Kidney (tissue), 13 donors: ENCODE measurements at regions not wholly inside any gene's neighbourhood (a gene's known extent, or its start where the extent isn't known, plus 50 kb on each side); places are given as distances from the start of the nearest gene placed in this dataset.

ENCODE experiments used
- DNase-seq, 5 donors: peaks; one replicate each; pipeline ENCODE4 v3.0.0-alpha.2; 2013 to 2020
- FAIRE-seq: peaks from 2 replicates; lab custom pipeline; 2012; peaks lifted over from hg19 to GRCh38; lab: Jason Lieb, UNC
- H3K27ac ChIP-seq, 2 donors: one replicate each; pipeline ENCODE4 v1.7.0; 2013; ENCODE audit warnings: low read depth in 2 of 2, low read length in 2 of 2, inconsistent platforms in 1 of 2
- H3K27me3 ChIP-seq: one replicate; pipeline ENCODE4 v1.7.1; 2013; ENCODE audit warnings: low read length, inconsistent platforms; ENCODE audit not compliant: control insufficient read depth, insufficient read depth
- H3K36me3 ChIP-seq, 3 donors: one replicate each; pipeline versions ENCODE4 v1.7.0 to v1.7.1; 2013; ENCODE audit warnings: low read length in 3 of 3, control low read depth in 1 of 3, inconsistent platforms in 1 of 3; ENCODE audit not compliant: insufficient read depth in 3 of 3, control insufficient read depth in 2 of 3
- H3K4me1 ChIP-seq, 3 donors: one replicate each; pipeline versions ENCODE4 v1.7.0 to v1.7.1; 2013; ENCODE audit warnings: low read length in 3 of 3, inconsistent platforms in 1 of 3, low read depth in 1 of 3; ENCODE audit not compliant: control insufficient read depth in 2 of 3, insufficient read depth in 2 of 3
- H3K4me3 ChIP-seq, 3 donors: one replicate each; pipeline versions ENCODE4 v1.7.0 to v1.8.1; 2013; ENCODE audit warnings: low read length in 3 of 3, control low read depth in 1 of 3, inconsistent platforms in 1 of 3
- H3K9ac ChIP-seq, 3 donors: one replicate each; pipeline versions ENCODE4 v1.7.0 to v1.7.1; 2013; ENCODE audit warnings: low read length in 3 of 3, control low read depth in 1 of 3, inconsistent platforms in 1 of 3
- H3K9me3 ChIP-seq, 3 donors: one replicate each; pipeline versions ENCODE4 v1.7.0 to v1.7.1; 2013; ENCODE audit warnings: low read length in 3 of 3, control low read depth in 1 of 3, inconsistent platforms in 1 of 3; ENCODE audit not compliant: control insufficient read depth in 2 of 3, insufficient read depth in 1 of 3
- CTCF ChIP-seq: IDR thresholded peaks from 3 replicates; pipeline ENCODE4 v1.5.1; 2012; ENCODE audit warnings: mild to moderate bottlenecking, moderate library complexity, borderline replicate concordance; ENCODE audit not compliant: insufficient read depth; ENCODE audit errors: extremely low read depth
- intact Hi-C: fragments of 100-400 bp; cut with DNase I; formaldehyde crosslinking; loops from one replicate; pipeline ENCODE4 v1.11.1; 2022
- donor health status: control.
- donor health status: control.
- donor health status: control.
- donor health status: control.
- donor health status: control.
- donor health status: DM: yes; HTN: yes; CAD: no.
- donor health status: Normal renal cell carcinoma (clear cell type).

DNA sequence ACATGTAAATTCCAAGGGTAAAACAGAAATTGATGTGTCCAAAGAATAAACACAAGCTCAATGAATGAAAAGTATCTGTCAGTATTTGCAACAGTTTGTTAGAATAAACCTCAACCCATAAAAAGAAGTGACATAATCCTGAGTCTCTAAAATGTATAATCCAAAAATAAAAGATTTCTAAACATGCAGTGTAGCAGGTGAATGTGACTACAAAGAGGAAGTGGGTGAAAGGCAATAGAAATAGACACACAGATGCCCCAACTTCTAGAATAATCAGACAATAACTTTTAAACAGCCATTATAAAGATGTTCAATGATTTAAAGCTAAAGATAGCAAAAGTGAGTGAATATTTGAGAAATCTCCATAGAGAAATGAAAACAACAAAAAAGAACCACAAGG, 1009.2 kb upstream of the GJE1 start:
- no peak for FAIRE-seq
- H3K36me3 ChIP-seq, result no peaks in the 10 kb centered on the region
- intact Hi-C loops, result no loop called here

DNA sequence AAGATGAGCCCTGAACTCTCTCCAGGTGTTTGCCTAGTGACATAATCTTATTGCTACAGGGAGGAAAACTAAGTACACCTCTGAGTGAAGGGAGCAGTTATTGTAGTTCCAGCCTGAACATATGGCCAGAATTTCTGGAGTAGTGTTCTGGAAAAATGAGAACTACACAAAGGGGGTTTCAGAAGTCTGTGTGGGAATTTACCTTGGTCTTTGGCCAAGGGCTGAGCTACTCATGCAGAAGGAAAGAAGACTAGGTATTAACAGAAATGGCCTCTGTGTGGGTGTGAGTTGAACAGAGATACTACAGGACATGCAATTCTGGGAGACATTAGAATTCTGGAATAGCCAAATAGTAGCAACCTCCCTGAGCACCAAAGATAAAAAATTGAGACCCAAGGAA, 1009.7 kb upstream of the GJE1 start:
- Histone ChIP-seq H3K9me3 (no peaks in the 10 kb centered on the region), H3K36me3 (no peaks in the 10 kb centered on the region), H3K4me1 (no peaks in the 10 kb centered on the region), H3K4me3 (no peak overlapping the region), H3K9ac (no peak overlapping the region), H3K27ac (no peak overlapping the region), H3K27me3 (no peaks in the 10 kb centered on the region)
- DNase-seq, result no peak
- intact Hi-C loops, result no loop called here
- TF ChIP-seq CTCF, result no peak
- no peak for FAIRE-seq

More for the DNA sequence above, 1009.2 kb upstream of the GJE1 start:
- DNase-seq, result no peak
- H3K9ac ChIP-seq, result no peak overlapping the region
- H3K27ac ChIP-seq, result no peak overlapping the region
- H3K4me3 ChIP-seq, result no peak overlapping the region
- H3K27me3 ChIP-seq, result no peaks in the 10 kb centered on the region
- no peaks in the 10 kb centered on the region for H3K4me1 ChIP-seq
- H3K9me3 ChIP-seq, result no peaks in the 10 kb centered on the region
- TF ChIP-seq CTCF, result no peak

GRCh38 chr6:141118991-141119390, 1013.7 kb upstream of the GJE1 start:
- H3K9me3 ChIP-seq, result no peaks in the 10 kb centered on the region
- TF ChIP-seq CTCF, result no peak
- H3K36me3 ChIP-seq, result no peaks in the 10 kb centered on the region
- DNase-seq, result no peak
- no peak overlapping the region for H3K27ac ChIP-seq
- H3K9ac ChIP-seq, result no peak overlapping the region
- no peak overlapping the region for H3K4me3 ChIP-seq
- no peaks in the 10 kb centered on the region for H3K27me3 ChIP-seq
- FAIRE-seq, result no peak
- intact Hi-C loops, result no loop called here
- no peaks in the 10 kb centered on the region for H3K4me1 ChIP-seq

DNA sequence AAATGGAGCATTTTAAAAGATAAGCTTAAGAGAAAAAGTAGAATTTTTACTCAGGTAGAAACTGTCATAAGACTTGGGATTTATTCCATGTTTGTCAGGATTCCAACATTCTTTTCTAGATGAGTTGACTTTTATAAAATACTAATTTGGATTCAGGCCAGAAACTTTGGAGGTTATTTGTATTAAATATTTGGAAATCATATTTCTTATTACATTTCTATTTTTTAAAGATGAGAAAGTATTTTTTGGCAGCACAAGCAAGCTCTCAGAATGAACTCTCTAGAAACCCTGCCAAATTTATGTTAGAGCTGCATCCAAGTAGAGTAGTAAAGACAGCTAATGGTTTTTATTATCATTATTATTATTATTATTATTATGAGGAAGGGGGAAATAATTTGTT, 1014.9 kb upstream of the GJE1 start:
- FAIRE-seq (no peak), DNase-seq (peak in 1 of 5 donors; percentile 18)
- H3K4me1 ChIP-seq, result no peaks in the 10 kb centered on the region
- no peaks in the 10 kb centered on the region for H3K9me3 ChIP-seq
- H3K27me3 ChIP-seq, result no peaks in the 10 kb centered on the region
- no peak overlapping the region for H3K27ac ChIP-seq
- no peak overlapping the region for H3K4me3 ChIP-seq
- H3K9ac ChIP-seq, result no peak overlapping the region
- TF ChIP-seq CTCF, result no peak
- no peaks in the 10 kb centered on the region for H3K36me3 ChIP-seq
- intact Hi-C loops, result no loop called here
